ENCODE measurements at regions not wholly inside any gene's neighbourhood (a gene's known extent, or its start where the extent isn't known, plus 50 kb on each side); places are given as distances from the start of the nearest gene placed in this dataset.
"Not testable (repeated sequence)": the region's sequence is repeated elsewhere in the genome, so short reads cannot be mapped to it uniquely, and the experiment has no call there.

- no peak for DNase-seq
Observed at GRCh38 chr5:24145806-24146205, 499.0 kb downstream of the CDH10 start.

- DNase-seq = no peak
Observed at GRCh38 chr5:24161559-24161958, 483.2 kb downstream of the CDH10 start.

GRCh38 chr5:24162343-24162742, 482.4 kb downstream of the CDH10 start:
- DNase-seq = no peak

GRCh38 chr5:24163091-24163490, 481.7 kb downstream of the CDH10 start:
- no peak for DNase-seq

- DNase-seq = no peak
Observed at GRCh38 chr5:24167806-24168205, 477.0 kb downstream of the CDH10 start.

GRCh38 chr5:24170026-24170425, 474.8 kb downstream of the CDH10 start:
- no peak for DNase-seq

- DNase-seq = not testable (repeated sequence)
Observed at GRCh38 chr5:24170930-24171329, 473.8 kb downstream of the CDH10 start.

GRCh38 chr5:24177821-24178220, 467.0 kb downstream of the CDH10 start:
- DNase-seq = no peak

GRCh38 chr5:24183981-24184380, 460.8 kb downstream of the CDH10 start:
- no peak for DNase-seq

- no peak for DNase-seq
Observed at GRCh38 chr5:24188216-24188925, 456.4 kb downstream of the CDH10 start.

GRCh38 chr5:24196789-24197188, 448.0 kb downstream of the CDH10 start:
- no peak for DNase-seq

GRCh38 chr5:24208686-24209106, 436.1 kb downstream of the CDH10 start:
- DNase-seq = no peak

GRCh38 chr5:24215114-24215513, 429.7 kb downstream of the CDH10 start:
- no peak for DNase-seq

- DNase-seq = peak; percentile 34
Observed at GRCh38 chr5:24222876-24223275, 421.9 kb downstream of the CDH10 start.

GRCh38 chr5:24225051-24225450, 419.7 kb downstream of the CDH10 start:
- DNase-seq = no peak

- no peak for DNase-seq
Observed at GRCh38 chr5:24226479-24226878, 418.3 kb downstream of the CDH10 start.

GRCh38 chr5:24227881-24228280, 416.9 kb downstream of the CDH10 start:
- not testable (repeated sequence) for DNase-seq

GRCh38 chr5:24232041-24232440, 412.7 kb downstream of the CDH10 start:
- DNase-seq = no peak

- no peak for DNase-seq
Observed at GRCh38 chr5:24232929-24233498, 411.8 kb downstream of the CDH10 start.

- no peak for DNase-seq
Observed at GRCh38 chr5:24235946-24236345, 408.8 kb downstream of the CDH10 start.

GRCh38 chr5:24245821-24246220, 399.0 kb downstream of the CDH10 start:
- no peak for DNase-seq

- no peak for DNase-seq
Observed at GRCh38 chr5:24264547-24264946, 380.2 kb downstream of the CDH10 start.

- DNase-seq = no peak
Observed at GRCh38 chr5:24265306-24265705, 379.5 kb downstream of the CDH10 start.

GRCh38 chr5:24268482-24269056, 376.2 kb downstream of the CDH10 start:
- no peak for DNase-seq
